Endothelial cell of umbilical vein (primary cell): ENCODE measurements at regions not wholly inside any gene's neighbourhood (a gene's known extent, or its start where the extent isn't known, plus 50 kb on each side); places are given as distances from the start of the nearest gene placed in this dataset.

Experiments used
- BruUV-seq: library from RNA; stranded (reverse); fragments of 400-500 nt; replicated peaks from 2 replicates; lab custom pipeline; 2021; lab: Mats Ljungman, UMichigan
- CTCF ChIA-PET: fragments of 300-600, 350-600 bp; sonication (Branson Sonifier 250); formaldehyde crosslinking; loops from one replicate; lab custom pipeline; 2021; ENCODE audit warnings: antibody characterized with exemption, inconsistent platforms; lab: Charles Lee
- POLR2A ChIA-PET: fragments of 300-600, 350-600 bp; sonication (Branson Sonifier 250); formaldehyde crosslinking; loops from one replicate; lab custom pipeline; 2021; ENCODE audit warnings: antibody characterized with exemption, inconsistent platforms; lab: Charles Lee
- DNase-seq: peaks from one replicate; pipeline ENCODE4 v3.0.0-alpha.2; 2011; ENCODE audit warnings: low read depth, low spot score
- FAIRE-seq: peaks from 2 replicates; lab custom pipeline; 2011; peaks lifted over from hg19 to GRCh38; lab: Jason Lieb, UNC
- H2AFZ ChIP-seq: 2 replicates; pipeline ENCODE4 v1.6.0; 2012; ENCODE audit warnings: low read depth, low read length, control low read depth, inconsistent platforms
- H3K27ac ChIP-seq: 2 replicates; pipeline ENCODE4 v1.5.1; 2011; ENCODE audit warnings: low read depth, mild to moderate bottlenecking, control low read depth, low read length, moderate library complexity; ENCODE audit not compliant: insufficient read depth
- H3K27me3 ChIP-seq, 2 experiments: 2 replicates each; pipeline versions ENCODE4 v1.6.0 to v1.6.1; 2011; ENCODE audit warnings: low read length in 2 of 2, mixed read lengths in 1 of 2; ENCODE audit not compliant: control insufficient read depth in 2 of 2, insufficient read depth in 2 of 2
- H3K36me3 ChIP-seq, 2 experiments: 2 replicates in 1 of 2; 3 replicates in 1 of 2; pipeline ENCODE4 v1.5.1; 2011; ENCODE audit warnings: low read length in 2 of 2, mild to moderate bottlenecking in 1 of 2, moderate library complexity in 1 of 2; ENCODE audit not compliant: control insufficient read depth in 2 of 2, insufficient read depth in 2 of 2; ENCODE audit errors: extremely low read depth in 1 of 2
- H3K4me1 ChIP-seq: 3 replicates; pipeline ENCODE4 v1.5.1; 2011; ENCODE audit warnings: mild to moderate bottlenecking, low read length; ENCODE audit not compliant: control insufficient read depth, insufficient read depth; ENCODE audit errors: extremely low read depth
- H3K4me2 ChIP-seq: 2 replicates; pipeline ENCODE4 v1.6.1; 2011; ENCODE audit warnings: low read length, control low read depth, mixed read lengths; ENCODE audit not compliant: insufficient read depth
- H3K4me3 ChIP-seq, 3 experiments: fragments of 200-600 bp in 1 of 3; sonication (generic), shearing (Covaris generic) in 1 of 3; replicated peaks in 1 of 3; 2 replicates each; pipeline ENCODE4 v1.5.1; 2011 to 2016; ENCODE audit warnings: control low read depth in 3 of 3, low read length in 3 of 3, mild to moderate bottlenecking in 2 of 3, inconsistent platforms in 1 of 3, low read depth in 1 of 3, moderate library complexity in 1 of 3; ENCODE audit not compliant: insufficient read depth in 1 of 3
- H3K79me2 ChIP-seq: 2 replicates; pipeline ENCODE4 v1.6.0; 2012; ENCODE audit warnings: low read length, inconsistent platforms; ENCODE audit not compliant: control insufficient read depth, insufficient read depth
- H3K9ac ChIP-seq: replicated peaks from 2 replicates; pipeline ENCODE3; 2011; ENCODE audit warnings: low read length, control low read depth; ENCODE audit not compliant: insufficient read depth; ENCODE audit errors: extremely low read depth
- H3K9me1 ChIP-seq: replicated peaks from 3 replicates; pipeline ENCODE4 v1.6.0; 2011; ENCODE audit warnings: mild to moderate bottlenecking, low read length; ENCODE audit not compliant: control insufficient read depth, insufficient read depth; ENCODE audit errors: extremely low read depth
- H3K9me3 ChIP-seq: replicated peaks from 2 replicates; pipeline ENCODE4 v1.5.1; 2012; ENCODE audit warnings: low read length, inconsistent platforms; ENCODE audit not compliant: control insufficient read depth, insufficient read depth
- H4K20me1 ChIP-seq: replicated peaks from 2 replicates; pipeline ENCODE3; 2011; ENCODE audit warnings: mild to moderate bottlenecking, low read length; ENCODE audit not compliant: control insufficient read depth, insufficient read depth; ENCODE audit errors: extremely low read depth
- EZH2 ChIP-seq: IDR thresholded peaks from 2 replicates; pipeline ENCODE4 v1.6.1; 2012; ENCODE audit warnings: borderline replicate concordance, low read depth, mild to moderate bottlenecking, moderate library complexity, low read length, inconsistent platforms; ENCODE audit not compliant: severe bottlenecking
- GATA2 ChIP-seq: IDR thresholded peaks from 2 replicates; pipeline ENCODE4 v1.7.0; 2011; ENCODE audit warnings: low read depth, mild to moderate bottlenecking, moderate library complexity, mixed read lengths, low read length; ENCODE audit not compliant: insufficient read length, insufficient read depth
- MAX ChIP-seq: IDR thresholded peaks from 2 replicates; pipeline ENCODE4 v1.6.1; 2011; ENCODE audit not compliant: insufficient read depth, insufficient read length
- MYC ChIP-seq: IDR thresholded peaks from one replicate; pipeline ENCODE4 v1.6.1; 2011; ENCODE audit warnings: mild to moderate bottlenecking, low read depth, low read length
- POLR2A ChIP-seq: IDR thresholded peaks from 2 replicates; pipeline ENCODE4 v1.6.1; 2012; ENCODE audit warnings: low read depth, mild to moderate bottlenecking, control low read depth, low read length
- POLR2AphosphoS5 ChIP-seq: IDR thresholded peaks from 2 replicates; pipeline ENCODE4 v1.6.1; 2012; ENCODE audit warnings: low read depth, mild to moderate bottlenecking, control low read depth, low read length, moderate library complexity; ENCODE audit not compliant: insufficient read depth
- dilution Hi-C: fragments of 300-500 bp; cut with MboI; formaldehyde crosslinking; loops from one replicate; pipeline ENCODE4 v1.15.0; 2019; ENCODE audit warnings: low sequenced_read_pairs; ENCODE audit not compliant: extremely low pct_ligation_motif_present
- intact Hi-C: fragments of 100-400 bp; cut with micrococcal nuclease; formaldehyde crosslinking; loops from one replicate; pipeline ENCODE4 v1.10.0; 2022
- TF ChIP-seq, protein P1 (sequence below), 2 donors: IDR thresholded peaks; 1 replicate in 1 of 2; 2 replicates in 1 of 2; pipeline ENCODE4 v1.5.1; 2011; ENCODE audit warnings: low read length in 2 of 2, mild to moderate bottlenecking in 2 of 2, moderate library complexity in 2 of 2, control low read depth in 1 of 2, inconsistent platforms in 1 of 2, low read depth in 1 of 2; ENCODE audit not compliant: insufficient read depth in 1 of 2; ENCODE audit errors: extremely low read depth in 1 of 2

- TF ChIP-seq POLR2AphosphoS5 (no peak), GATA2 (no peak), POLR2A (no peak), MAX (no peak), MYC (no peak), EZH2 (no peak)
- TF ChIP-seq, protein P1, sequence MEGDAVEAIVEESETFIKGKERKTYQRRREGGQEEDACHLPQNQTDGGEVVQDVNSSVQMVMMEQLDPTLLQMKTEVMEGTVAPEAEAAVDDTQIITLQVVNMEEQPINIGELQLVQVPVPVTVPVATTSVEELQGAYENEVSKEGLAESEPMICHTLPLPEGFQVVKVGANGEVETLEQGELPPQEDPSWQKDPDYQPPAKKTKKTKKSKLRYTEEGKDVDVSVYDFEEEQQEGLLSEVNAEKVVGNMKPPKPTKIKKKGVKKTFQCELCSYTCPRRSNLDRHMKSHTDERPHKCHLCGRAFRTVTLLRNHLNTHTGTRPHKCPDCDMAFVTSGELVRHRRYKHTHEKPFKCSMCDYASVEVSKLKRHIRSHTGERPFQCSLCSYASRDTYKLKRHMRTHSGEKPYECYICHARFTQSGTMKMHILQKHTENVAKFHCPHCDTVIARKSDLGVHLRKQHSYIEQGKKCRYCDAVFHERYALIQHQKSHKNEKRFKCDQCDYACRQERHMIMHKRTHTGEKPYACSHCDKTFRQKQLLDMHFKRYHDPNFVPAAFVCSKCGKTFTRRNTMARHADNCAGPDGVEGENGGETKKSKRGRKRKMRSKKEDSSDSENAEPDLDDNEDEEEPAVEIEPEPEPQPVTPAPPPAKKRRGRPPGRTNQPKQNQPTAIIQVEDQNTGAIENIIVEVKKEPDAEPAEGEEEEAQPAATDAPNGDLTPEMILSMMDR (IDR thresholded peaks at IDR 0.05; ENCODE audit: extremely low read depth in 1 of 2, insufficient read depth in 1 of 2, low read depth in 1 of 2, low read length in 2 of 2) = no peak
- FAIRE-seq = no peak
- no peaks in the 10 kb centered on the region for H4K20me1 ChIP-seq
- H3K36me3 ChIP-seq = no peaks in the 10 kb centered on the region
- no peaks in the 10 kb centered on the region for H3K4me1 ChIP-seq
- dilution Hi-C loops (no loop called here), intact Hi-C loops (no loop called here)
- no peaks in the 10 kb centered on the region for H3K79me2 ChIP-seq
- BruUV-seq = no TSS peak
- no peak overlapping the region for H3K4me2 ChIP-seq
- H3K27me3 ChIP-seq = no peaks in the 10 kb centered on the region
- POLR2A ChIA-PET = no interaction called here
- no peaks in the 10 kb centered on the region for H3K9me1 ChIP-seq
- no peaks in the 10 kb centered on the region for H3K9me3 ChIP-seq
- no peak overlapping the region for H3K4me3 ChIP-seq
- no peak overlapping the region for H3K27ac ChIP-seq
- no peak overlapping the region for H3K9ac ChIP-seq
- CTCF ChIA-PET = interaction anchor here (0.8 kb wide), 1 partner anchor 35 kb away, joined by 3 read pairs; no protein-coding TSS in a partner anchor
- H2AFZ ChIP-seq = no peak overlapping the region
- no peak for DNase-seq
These were observed 202.1 kb upstream of the TMEM161B start for GRCh38 chr5:88470745-88471144.
